Astrocyte (in vitro differentiated cells and primary cell): ENCODE measurements at regions not wholly inside any gene's neighbourhood (a gene's known extent, or its start where the extent isn't known, plus 50 kb on each side); places are given as distances from the start of the nearest gene placed in this dataset.

ENCODE experiments used
- EZH2 ChIP-seq: IDR thresholded peaks from 2 replicates; pipeline ENCODE4 v1.6.1; 2012; ENCODE audit warnings: mild to moderate bottlenecking, low read length, inconsistent platforms; ENCODE audit not compliant: insufficient read depth
- TF ChIP-seq, protein P1 (sequence below): IDR thresholded peaks from 2 replicates; pipeline ENCODE4 v1.5.1; 2011; ENCODE audit warnings: low read depth, mild to moderate bottlenecking, inconsistent platforms, low read length, moderate library complexity; ENCODE audit not compliant: insufficient read depth

DNA sequence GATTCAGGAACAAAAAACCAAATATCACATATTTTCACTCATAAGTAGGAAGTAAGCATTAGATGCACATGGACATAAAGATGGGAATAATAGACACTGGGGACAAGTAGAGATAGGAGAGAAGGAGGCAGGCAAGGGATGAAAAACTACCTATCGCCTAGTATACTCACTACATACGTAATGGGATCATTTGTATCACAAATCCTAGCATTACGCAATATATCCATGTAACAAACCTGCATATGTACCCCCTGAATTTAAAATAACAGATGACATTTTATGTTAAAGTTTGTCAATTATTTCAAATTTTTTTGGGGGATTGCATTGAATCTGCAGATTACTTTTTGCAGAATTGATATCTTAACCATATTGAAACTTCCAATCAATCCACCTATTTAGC, 660.5 kb upstream of the MAN1A1 start:
- TF ChIP-seq, protein P1, sequence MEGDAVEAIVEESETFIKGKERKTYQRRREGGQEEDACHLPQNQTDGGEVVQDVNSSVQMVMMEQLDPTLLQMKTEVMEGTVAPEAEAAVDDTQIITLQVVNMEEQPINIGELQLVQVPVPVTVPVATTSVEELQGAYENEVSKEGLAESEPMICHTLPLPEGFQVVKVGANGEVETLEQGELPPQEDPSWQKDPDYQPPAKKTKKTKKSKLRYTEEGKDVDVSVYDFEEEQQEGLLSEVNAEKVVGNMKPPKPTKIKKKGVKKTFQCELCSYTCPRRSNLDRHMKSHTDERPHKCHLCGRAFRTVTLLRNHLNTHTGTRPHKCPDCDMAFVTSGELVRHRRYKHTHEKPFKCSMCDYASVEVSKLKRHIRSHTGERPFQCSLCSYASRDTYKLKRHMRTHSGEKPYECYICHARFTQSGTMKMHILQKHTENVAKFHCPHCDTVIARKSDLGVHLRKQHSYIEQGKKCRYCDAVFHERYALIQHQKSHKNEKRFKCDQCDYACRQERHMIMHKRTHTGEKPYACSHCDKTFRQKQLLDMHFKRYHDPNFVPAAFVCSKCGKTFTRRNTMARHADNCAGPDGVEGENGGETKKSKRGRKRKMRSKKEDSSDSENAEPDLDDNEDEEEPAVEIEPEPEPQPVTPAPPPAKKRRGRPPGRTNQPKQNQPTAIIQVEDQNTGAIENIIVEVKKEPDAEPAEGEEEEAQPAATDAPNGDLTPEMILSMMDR: no peak
- no peak for TF ChIP-seq EZH2
